Chondrocyte (in vitro differentiated cells): ENCODE measurements at regions not wholly inside any gene's neighbourhood (a gene's known extent, or its start where the extent isn't known, plus 50 kb on each side); places are given as distances from the start of the nearest gene placed in this dataset.

Source experiments
- DNase-seq: peaks from one replicate; pipeline ENCODE4 v3.0.0; 2021; ENCODE audit warnings: mixed read lengths, low spot score
- H3K27ac Mint-ChIP-seq: one replicate; pipeline ENCODE4 v1.8.0; 2021; ENCODE audit warnings: mild to moderate bottlenecking, moderate library complexity, mixed read lengths; ENCODE audit not compliant: unreplicated experiment
- H3K27me3 Mint-ChIP-seq: 2 replicates; pipeline ENCODE4 v1.8.0; 2021; ENCODE audit warnings: low read depth, mixed read lengths
- H3K36me3 Mint-ChIP-seq: 2 replicates; pipeline ENCODE4 v1.8.0; 2021; ENCODE audit warnings: low read depth, mixed read lengths
- H3K4me1 Mint-ChIP-seq: 2 replicates; pipeline ENCODE4 v1.8.0; 2021; ENCODE audit warnings: low read depth, mild to moderate bottlenecking, mixed read lengths
- H3K4me3 Mint-ChIP-seq: one replicate; pipeline ENCODE4 v1.8.0; 2021; ENCODE audit warnings: mild to moderate bottlenecking, moderate library complexity, mixed read lengths; ENCODE audit not compliant: unreplicated experiment
- H3K9me3 Mint-ChIP-seq: 2 replicates; pipeline ENCODE4 v1.8.0; 2021; ENCODE audit warnings: low read depth, mixed read lengths
- CTCF ChIP-seq: fragments of 200-600 bp; sonication (generic); IDR thresholded peaks from 2 replicates; pipeline ENCODE4 v1.5.0; 2021; ENCODE audit warnings: antibody characterized with exemption, mild to moderate bottlenecking, moderate library complexity

- Mint-ChIP-seq H3K27me3 (no peaks in the 10 kb centered on the region), H3K4me3 (no peak overlapping the region), H3K27ac (no peak overlapping the region), H3K36me3 (peaks cover 8% of the 10 kb centered on the region), H3K9me3 (peaks cover 36% of the 10 kb centered on the region), H3K4me1 (peaks cover 4% of the 10 kb centered on the region)
- no peak for DNase-seq
- no peak for TF ChIP-seq CTCF
Observed at GRCh38 chr4:34412233-34412632, 1832.1 kb downstream of the ARAP2 start.

- Mint-ChIP-seq H3K36me3 (peaks cover 8% of the 10 kb centered on the region), H3K9me3 (peaks cover 36% of the 10 kb centered on the region), H3K4me1 (peaks cover 4% of the 10 kb centered on the region), H3K27ac (no peak overlapping the region), H3K27me3 (no peaks in the 10 kb centered on the region), H3K4me3 (no peak overlapping the region)
- no peak for DNase-seq
- no peak for TF ChIP-seq CTCF
Observed at GRCh38 chr4:34412911-34413310, 1831.4 kb downstream of the ARAP2 start.

GRCh38 chr4:34417160-34417559 lies 1827.2 kb downstream of the ARAP2 start:
- Mint-ChIP-seq H3K4me3 (no peak overlapping the region), H3K27ac (no peak overlapping the region), H3K4me1 (peaks cover 4% of the 10 kb centered on the region), H3K27me3 (no peaks in the 10 kb centered on the region), H3K36me3 (peaks cover 2% of the 10 kb centered on the region), H3K9me3 (peaks cover 10% of the 10 kb centered on the region)
- TF ChIP-seq CTCF: no peak
- DNase-seq: no peak

GRCh38 chr4:34419871-34420270 lies 1824.4 kb downstream of the ARAP2 start:
- no peaks in the 10 kb centered on the region for H3K9me3 Mint-ChIP-seq
- no peak overlapping the region for H3K27ac Mint-ChIP-seq
- peaks cover 4% of the 10 kb centered on the region for H3K4me1 Mint-ChIP-seq
- no peaks in the 10 kb centered on the region for H3K27me3 Mint-ChIP-seq
- TF ChIP-seq CTCF: no peak
- DNase-seq: no peak
- no peak overlapping the region for H3K4me3 Mint-ChIP-seq
- no peaks in the 10 kb centered on the region for H3K36me3 Mint-ChIP-seq

- DNase-seq: no peak
- Mint-ChIP-seq H3K27me3 (no peaks in the 10 kb centered on the region), H3K36me3 (no peaks in the 10 kb centered on the region), H3K9me3 (no peaks in the 10 kb centered on the region), H3K4me3 (no peak overlapping the region), H3K4me1 (peaks cover 4% of the 10 kb centered on the region), H3K27ac (no peak overlapping the region)
- peak; percentile 76 for TF ChIP-seq CTCF
Observed at GRCh38 chr4:34422472-34423175, 1821.7 kb downstream of the ARAP2 start.
